ENCODE measurements at regions not wholly inside any gene's neighbourhood (a gene's known extent, or its start where the extent isn't known, plus 50 kb on each side); places are given as distances from the start of the nearest gene placed in this dataset.

DNA sequence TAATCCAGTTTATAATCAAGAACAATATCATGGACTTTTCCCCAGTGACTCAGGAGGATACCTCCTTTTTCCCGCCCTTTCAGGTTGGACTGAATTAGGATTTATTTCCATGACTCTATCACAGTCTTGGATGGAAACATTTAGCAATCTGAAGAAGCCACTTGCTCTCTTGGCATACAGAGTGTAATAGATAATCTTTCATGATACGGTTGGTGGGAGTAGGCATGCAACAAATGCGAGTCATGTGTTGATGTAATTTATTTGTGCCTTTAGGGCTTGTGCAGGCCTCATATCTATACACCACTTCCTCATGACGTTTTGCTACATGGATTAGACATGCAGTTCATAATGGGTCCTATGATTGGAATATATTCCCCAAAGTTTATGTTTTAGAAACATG is 54.2 kb upstream of the MCTP2 start:
- TF ChIP-seq POLR2AphosphoS5 (IDR thresholded peaks at IDR 0.05) (no peak), POLR2A (IDR thresholded peaks at IDR 0.05) (no peak)
- TF ChIP-seq, protein P1, sequence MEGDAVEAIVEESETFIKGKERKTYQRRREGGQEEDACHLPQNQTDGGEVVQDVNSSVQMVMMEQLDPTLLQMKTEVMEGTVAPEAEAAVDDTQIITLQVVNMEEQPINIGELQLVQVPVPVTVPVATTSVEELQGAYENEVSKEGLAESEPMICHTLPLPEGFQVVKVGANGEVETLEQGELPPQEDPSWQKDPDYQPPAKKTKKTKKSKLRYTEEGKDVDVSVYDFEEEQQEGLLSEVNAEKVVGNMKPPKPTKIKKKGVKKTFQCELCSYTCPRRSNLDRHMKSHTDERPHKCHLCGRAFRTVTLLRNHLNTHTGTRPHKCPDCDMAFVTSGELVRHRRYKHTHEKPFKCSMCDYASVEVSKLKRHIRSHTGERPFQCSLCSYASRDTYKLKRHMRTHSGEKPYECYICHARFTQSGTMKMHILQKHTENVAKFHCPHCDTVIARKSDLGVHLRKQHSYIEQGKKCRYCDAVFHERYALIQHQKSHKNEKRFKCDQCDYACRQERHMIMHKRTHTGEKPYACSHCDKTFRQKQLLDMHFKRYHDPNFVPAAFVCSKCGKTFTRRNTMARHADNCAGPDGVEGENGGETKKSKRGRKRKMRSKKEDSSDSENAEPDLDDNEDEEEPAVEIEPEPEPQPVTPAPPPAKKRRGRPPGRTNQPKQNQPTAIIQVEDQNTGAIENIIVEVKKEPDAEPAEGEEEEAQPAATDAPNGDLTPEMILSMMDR (IDR thresholded peaks at IDR 0.05) = no peak
- Histone ChIP-seq H3K9me3 (peaks cover 0 to 5% of the 10 kb centered on the region in 2 donors), H3K4me3 (no peak overlapping the region), H3K36me3 (no peaks in the 10 kb centered on the region), H3K4me1 (no peaks in the 10 kb centered on the region), H3K27ac (no peak overlapping the region), H3K27me3 (no peaks in the 10 kb centered on the region)
- intact Hi-C loops (cut with DNase I; ENCODE audit: low total_unique reads) = no loop called here
- no peak for DNase-seq (ENCODE audit: low spot score in 2 of 2)

DNA sequence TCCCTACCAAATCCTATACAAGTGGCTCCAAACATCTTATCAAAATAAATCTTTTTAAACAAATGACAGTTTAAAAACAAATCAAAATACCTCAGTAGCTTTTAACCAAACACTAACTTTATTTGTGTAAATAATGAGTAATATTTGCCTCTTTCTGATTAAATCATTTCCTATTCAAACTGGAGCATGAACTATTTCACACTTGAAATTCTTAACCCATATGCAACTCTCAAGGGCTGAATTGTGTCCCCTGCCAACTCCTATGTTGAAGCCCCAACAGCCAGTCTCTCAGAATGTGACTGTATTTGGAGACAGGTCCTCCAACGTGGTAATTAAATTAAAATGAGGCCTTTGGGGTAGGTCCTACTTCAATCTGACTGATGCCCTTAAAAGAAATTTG is 55.9 kb upstream of the MCTP2 start:
- Histone ChIP-seq H3K27ac (no peak overlapping the region), H3K9me3 (peaks cover 0 to 9% of the 10 kb centered on the region in 2 donors), H3K27me3 (no peaks in the 10 kb centered on the region), H3K36me3 (no peaks in the 10 kb centered on the region), H3K4me1 (no peaks in the 10 kb centered on the region), H3K4me3 (no peak overlapping the region)
- intact Hi-C loops (cut with DNase I; ENCODE audit: low total_unique reads) = no loop called here
- TF ChIP-seq, protein P1 (IDR thresholded peaks at IDR 0.05) = no peak
- no peak for DNase-seq (ENCODE audit: low spot score in 2 of 2)

DNA sequence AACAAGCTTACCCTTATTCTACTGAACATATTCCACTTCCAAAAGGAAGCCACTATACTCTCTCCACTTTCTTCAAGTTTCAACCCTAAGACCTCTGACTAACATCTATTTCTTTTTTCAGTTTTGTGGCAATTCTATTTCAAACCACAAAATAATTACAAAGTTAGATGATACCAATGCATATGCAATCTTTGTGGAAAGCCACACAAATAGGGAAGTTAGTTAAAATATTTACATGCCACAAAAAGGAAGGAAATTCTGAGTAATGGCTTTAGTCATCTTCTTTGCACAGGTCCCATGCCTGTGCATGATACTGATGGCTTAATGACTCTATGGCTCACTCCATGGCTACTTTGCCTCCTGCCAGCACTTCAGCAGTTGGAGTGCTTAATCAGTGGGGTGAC is 57.0 kb upstream of the MCTP2 start:
- H3K9me3 ChIP-seq = peaks cover 0 to 9% of the 10 kb centered on the region in 2 donors
- no peak overlapping the region for H3K4me3 ChIP-seq
- no peaks in the 10 kb centered on the region for H3K36me3 ChIP-seq
- H3K4me1 ChIP-seq = no peaks in the 10 kb centered on the region
- intact Hi-C loops (cut with DNase I; ENCODE audit: low total_unique reads) = no loop called here
- TF ChIP-seq, protein P1 (IDR thresholded peaks at IDR 0.05) = no peak
- no peak for TF ChIP-seq POLR2AphosphoS5 (IDR thresholded peaks at IDR 0.05)
- no peak for TF ChIP-seq POLR2A (IDR thresholded peaks at IDR 0.05)
- H3K27me3 ChIP-seq = no peaks in the 10 kb centered on the region
- no peak for DNase-seq (ENCODE audit: low spot score in 2 of 2)
- no peak overlapping the region for H3K27ac ChIP-seq

DNA sequence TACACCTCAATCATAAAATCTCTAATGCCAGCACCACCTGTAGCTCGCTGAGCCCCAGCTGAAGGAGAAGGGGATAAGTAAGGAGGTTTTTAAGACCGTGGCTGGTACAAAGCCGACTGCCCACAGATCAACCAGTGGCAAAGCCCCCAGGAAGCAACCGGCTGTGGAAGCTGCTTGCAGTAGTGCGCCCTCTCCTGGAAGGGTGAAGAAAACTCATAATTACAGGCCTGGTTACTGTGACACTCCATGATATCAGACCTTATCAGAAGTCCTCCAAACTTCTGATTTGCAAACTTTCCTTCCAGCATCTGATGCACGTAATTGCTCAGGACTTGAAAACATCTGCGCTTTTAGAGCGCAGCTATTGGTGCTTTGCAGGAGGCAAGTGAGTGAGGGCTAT is 63.1 kb upstream of the MCTP2 start:
- Histone ChIP-seq H3K36me3 (no peaks in the 10 kb centered on the region), H3K4me1 (no peaks in the 10 kb centered on the region), H3K4me3 (no peak overlapping the region), H3K27me3 (no peaks in the 10 kb centered on the region), H3K9me3 (peaks cover 0 to 9% of the 10 kb centered on the region in 2 donors), H3K27ac (no peak overlapping the region)
- DNase-seq (ENCODE audit: low spot score in 2 of 2) = no peak
- intact Hi-C loops (cut with DNase I; ENCODE audit: low total_unique reads) = loop anchor here (5.0 kb wide), 1 partner anchor 154 kb away; no protein-coding TSS in a partner anchor
- TF ChIP-seq POLR2A (IDR thresholded peaks at IDR 0.05) = no peak

DNA sequence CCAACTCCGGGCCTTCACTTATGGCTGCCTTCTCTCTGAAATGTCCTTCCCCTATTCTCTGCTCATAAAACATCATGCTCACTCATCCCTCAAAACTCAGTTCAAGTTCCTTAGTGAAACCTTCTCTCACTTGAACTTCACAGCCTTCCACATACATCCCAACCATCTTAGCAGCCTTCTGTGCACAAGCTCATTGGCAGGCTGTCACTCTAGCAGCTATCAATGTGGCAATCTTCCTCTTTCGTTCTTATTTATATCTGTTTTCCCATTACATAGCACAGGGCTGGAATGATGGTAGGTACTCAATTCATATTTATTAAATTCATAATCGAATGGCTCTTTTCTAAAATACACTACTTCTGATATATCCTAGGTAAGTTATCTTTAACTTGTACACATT is 66.4 kb upstream of the MCTP2 start:
- TF ChIP-seq POLR2A (IDR thresholded peaks at IDR 0.05) (no peak), POLR2AphosphoS5 (IDR thresholded peaks at IDR 0.05) (no peak)
- intact Hi-C loops (cut with DNase I; ENCODE audit: low total_unique reads) = loop anchor here (5.0 kb wide), 1 partner anchor 157 kb away; no protein-coding TSS in a partner anchor
- Histone ChIP-seq H3K9me3 (no peaks in the 10 kb centered on the region), H3K4me3 (no peak overlapping the region), H3K27ac (no peak overlapping the region), H3K27me3 (no peaks in the 10 kb centered on the region), H3K36me3 (no peaks in the 10 kb centered on the region), H3K4me1 (no peaks in the 10 kb centered on the region)
- no peak for DNase-seq (ENCODE audit: low spot score in 2 of 2)

DNA sequence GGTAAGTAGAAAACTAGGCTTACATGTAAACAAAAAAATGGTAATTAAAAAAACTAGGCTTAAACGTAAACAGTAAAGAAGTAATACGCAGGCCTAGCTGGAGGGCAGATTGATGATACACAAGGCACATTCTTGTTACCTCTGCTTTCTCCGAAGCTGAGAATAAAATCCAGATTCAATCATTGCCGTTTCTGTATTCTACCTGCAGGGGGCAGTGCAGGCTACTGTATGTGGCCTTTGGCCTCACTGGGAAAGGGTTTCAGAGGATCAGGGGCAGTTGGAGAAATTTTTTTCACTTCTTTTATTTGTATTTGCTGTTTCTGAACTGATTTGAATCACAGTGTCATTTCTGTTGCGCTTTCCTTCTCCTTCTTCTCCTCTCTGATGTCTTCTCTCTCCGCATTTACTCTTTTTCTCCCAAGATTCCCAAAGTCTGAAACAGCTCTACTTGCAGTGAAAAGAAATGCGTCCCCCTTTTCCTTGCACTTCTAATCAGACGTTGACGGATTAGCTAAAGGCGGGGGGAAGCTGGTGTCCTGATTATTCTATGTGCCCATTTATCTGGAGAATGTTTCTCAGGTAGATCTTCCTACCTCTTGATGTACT is 67.1 kb upstream of the MCTP2 start:
- H3K36me3 ChIP-seq = no peaks in the 10 kb centered on the region
- no peak overlapping the region for H3K4me3 ChIP-seq
- H3K27ac ChIP-seq = no peak overlapping the region
- H3K4me1 ChIP-seq = no peaks in the 10 kb centered on the region
- intact Hi-C loops (cut with DNase I; ENCODE audit: low total_unique reads) = no loop called here
- no peaks in the 10 kb centered on the region for H3K27me3 ChIP-seq
- TF ChIP-seq POLR2A (IDR thresholded peaks at IDR 0.05) = no peak
- TF ChIP-seq, protein P1 (IDR thresholded peaks at IDR 0.05) = peak; percentile 76 to 84 (median 82)
- H3K9me3 ChIP-seq = no peaks in the 10 kb centered on the region
- DNase-seq (ENCODE audit: low spot score in 2 of 2) = no peak
